Spinal cord (tissue), 9 donors: ENCODE measurements at regions not wholly inside any gene's neighbourhood (a gene's known extent, or its start where the extent isn't known, plus 50 kb on each side); places are given as distances from the start of the nearest gene placed in this dataset.
"Not testable (repeated sequence)": the region's sequence is repeated elsewhere in the genome, so short reads cannot be mapped to it uniquely, and the experiment has no call there.

Experiments
- DNase-seq, 6 donors: peaks; one replicate each; pipeline versions ENCODE4 v3.0.0 to v3.0.0-alpha.2; 2013 to 2015; ENCODE audit warnings: low spot score in 6 of 6, low read depth in 4 of 6
- H3K27ac ChIP-seq: one replicate; pipeline ENCODE4 v1.5.1; 2013; ENCODE audit warnings: low read depth, low read length, control low read depth
- H3K27me3 ChIP-seq: one replicate; pipeline ENCODE4 v1.6.1; 2013; ENCODE audit warnings: low read length; ENCODE audit not compliant: control insufficient read depth, insufficient read depth
- H3K36me3 ChIP-seq: one replicate; pipeline ENCODE4 v1.6.1; 2013; ENCODE audit warnings: low read length; ENCODE audit not compliant: control insufficient read depth, insufficient read depth
- H3K4me1 ChIP-seq: one replicate; pipeline ENCODE4 v1.6.1; 2013; ENCODE audit warnings: low read length; ENCODE audit not compliant: control insufficient read depth, insufficient read depth
- H3K4me3 ChIP-seq: one replicate; pipeline ENCODE4 v1.5.1; 2013; ENCODE audit warnings: low read depth, low read length, control low read depth
- H3K9me3 ChIP-seq: one replicate; pipeline ENCODE4 v1.6.1; 2013; ENCODE audit warnings: low read length; ENCODE audit not compliant: control insufficient read depth, insufficient read depth
- WGBS: methylation state at CpG from one replicate; pipeline ENCODE4 v1.1.5; 2013; ENCODE audit warnings: missing lambda C conversion rate; ENCODE audit not compliant: insufficient coverage; 5-methylcytosine and 5-hydroxymethylcytosine counted together
- donor health status: healthy.

- Histone ChIP-seq H3K27ac (no peak overlapping the region), H3K4me1 (no peaks in the 10 kb centered on the region), H3K9me3 (no peaks in the 10 kb centered on the region), H3K36me3 (no peaks in the 10 kb centered on the region), H3K27me3 (no peaks in the 10 kb centered on the region), H3K4me3 (no peak overlapping the region)
- no peak for DNase-seq
- WGBS = 81% methylated on average over 4 of the region's 5 CpGs
Measured at GRCh38 chr19:20444202-20444885, 121.2 kb downstream of the ZNF737 start.

- not testable (repeated sequence) for H3K9me3 ChIP-seq, H3K36me3 ChIP-seq, H3K4me1 ChIP-seq, H3K27ac ChIP-seq, H3K27me3 ChIP-seq, DNase-seq, H3K4me3 ChIP-seq
- WGBS = 70% methylated on average over 2 of the region's 4 CpGs
Measured at GRCh38 chr19:20432266-20432842, 133.2 kb downstream of the ZNF737 start.

- H3K4me3 ChIP-seq = no peak overlapping the region
- 96% methylated on average over 4 of the region's 5 CpGs for WGBS
- H3K36me3 ChIP-seq = no peaks in the 10 kb centered on the region
- H3K27me3 ChIP-seq = no peaks in the 10 kb centered on the region
- no peak overlapping the region for H3K27ac ChIP-seq
- H3K9me3 ChIP-seq = no peaks in the 10 kb centered on the region
- H3K4me1 ChIP-seq = no peaks in the 10 kb centered on the region
- DNase-seq = no peak
Measured at GRCh38 chr19:20431826-20432225, 133.8 kb downstream of the ZNF737 start.

GRCh38 chr19:20423381-20424197 is 142.0 kb downstream of the ZNF737 start:
- Histone ChIP-seq H3K36me3 (no peaks in the 10 kb centered on the region), H3K27me3 (no peaks in the 10 kb centered on the region), H3K4me1 (peaks cover 5% of the 10 kb centered on the region), H3K27ac (peak overlapping the region; percentile 82), H3K4me3 (peak overlapping the region; percentile 61), H3K9me3 (no peaks in the 10 kb centered on the region)
- 13% methylated on average over 41 of the region's 44 CpGs for WGBS
- DNase-seq = peak in 3 of 6 donors; percentile 7 to 74 (median 55)

GRCh38 chr19:20422216-20423205 is 143.1 kb downstream of the ZNF737 start:
- no peak overlapping the region for H3K27ac ChIP-seq
- 87% methylated on average over 9 of the region's 22 CpGs for WGBS
- peaks cover 5% of the 10 kb centered on the region for H3K4me1 ChIP-seq
- H3K36me3 ChIP-seq = peaks cover under 1% of the 10 kb centered on the region
- H3K27me3 ChIP-seq = no peaks in the 10 kb centered on the region
- DNase-seq = peak in 1 of 6 donors; percentile 7
- peak overlapping the region; percentile 61 for H3K4me3 ChIP-seq
- no peaks in the 10 kb centered on the region for H3K9me3 ChIP-seq

- Histone ChIP-seq H3K4me1 (no peaks in the 10 kb centered on the region), H3K27ac (no peak overlapping the region), H3K36me3 (peaks cover 2% of the 10 kb centered on the region), H3K4me3 (no peak overlapping the region), H3K9me3 (no peaks in the 10 kb centered on the region), H3K27me3 (no peaks in the 10 kb centered on the region)
- no peak for DNase-seq
- WGBS = no CpG with 5 or more reads among the region's 1 CpG
Measured at GRCh38 chr19:20416661-20417060, 148.9 kb downstream of the ZNF737 start.

- DNase-seq = no peak
- no peaks in the 10 kb centered on the region for H3K27me3 ChIP-seq
- H3K9me3 ChIP-seq = no peaks in the 10 kb centered on the region
- no peak overlapping the region for H3K27ac ChIP-seq
- 100% methylated on average over 1 of the region's 2 CpGs for WGBS
- peaks cover 2% of the 10 kb centered on the region for H3K36me3 ChIP-seq
- H3K4me1 ChIP-seq = no peaks in the 10 kb centered on the region
- no peak overlapping the region for H3K4me3 ChIP-seq
Measured at GRCh38 chr19:20414120-20414519, 151.5 kb downstream of the ZNF737 start.

GRCh38 chr19:20413705-20414104 is 151.9 kb downstream of the ZNF737 start:
- WGBS = no CpG with 5 or more reads among the region's 3 CpGs
- no peak for DNase-seq
- no peak overlapping the region for H3K27ac ChIP-seq
- no peaks in the 10 kb centered on the region for H3K4me1 ChIP-seq
- no peaks in the 10 kb centered on the region for H3K9me3 ChIP-seq
- H3K36me3 ChIP-seq = peaks cover 2% of the 10 kb centered on the region
- H3K27me3 ChIP-seq = no peaks in the 10 kb centered on the region
- H3K4me3 ChIP-seq = no peak overlapping the region

- H3K27ac ChIP-seq = no peak overlapping the region
- H3K27me3 ChIP-seq = no peaks in the 10 kb centered on the region
- peaks cover 2% of the 10 kb centered on the region for H3K36me3 ChIP-seq
- no peak overlapping the region for H3K4me3 ChIP-seq
- DNase-seq = no peak
- no peaks in the 10 kb centered on the region for H3K4me1 ChIP-seq
- H3K9me3 ChIP-seq = no peaks in the 10 kb centered on the region
Measured at GRCh38 chr19:20412846-20413245, 152.7 kb downstream of the ZNF737 start.
